WI38 (cell line): ENCODE measurements at regions not wholly inside any gene's neighbourhood (a gene's known extent, or its start where the extent isn't known, plus 50 kb on each side); places are given as distances from the start of the nearest gene placed in this dataset.

Experiments used
- H3K4me3 ChIP-seq: 2 replicates; pipeline ENCODE4 v1.5.1; 2011; ENCODE audit warnings: low read depth, mild to moderate bottlenecking, control low read depth, low read length
- TF ChIP-seq, protein P1 (sequence below): IDR thresholded peaks from 2 replicates; pipeline ENCODE4 v1.5.1; 2012; ENCODE audit warnings: low read depth, mild to moderate bottlenecking, control low read depth, low read length

DNA sequence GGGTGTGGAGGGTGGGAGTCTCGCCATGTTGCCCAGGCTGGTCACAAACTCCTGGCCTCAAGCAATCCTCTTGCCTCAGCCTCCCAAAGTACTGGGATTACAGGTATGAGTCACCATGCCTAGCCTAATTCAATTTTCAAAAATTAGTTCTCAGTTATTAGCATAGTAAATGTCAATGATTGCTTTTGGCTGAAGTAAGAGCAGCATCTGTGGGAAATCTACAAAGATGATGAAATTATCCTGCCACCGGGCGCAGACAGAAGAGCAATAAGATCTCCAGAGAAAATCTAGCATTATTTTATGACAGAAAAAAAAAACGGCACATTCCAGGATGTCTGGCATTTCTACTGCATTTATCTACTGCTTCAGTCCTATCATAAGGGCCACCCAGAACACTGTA is 97.9 kb upstream of the DAAM1 start:
- TF ChIP-seq, protein P1, sequence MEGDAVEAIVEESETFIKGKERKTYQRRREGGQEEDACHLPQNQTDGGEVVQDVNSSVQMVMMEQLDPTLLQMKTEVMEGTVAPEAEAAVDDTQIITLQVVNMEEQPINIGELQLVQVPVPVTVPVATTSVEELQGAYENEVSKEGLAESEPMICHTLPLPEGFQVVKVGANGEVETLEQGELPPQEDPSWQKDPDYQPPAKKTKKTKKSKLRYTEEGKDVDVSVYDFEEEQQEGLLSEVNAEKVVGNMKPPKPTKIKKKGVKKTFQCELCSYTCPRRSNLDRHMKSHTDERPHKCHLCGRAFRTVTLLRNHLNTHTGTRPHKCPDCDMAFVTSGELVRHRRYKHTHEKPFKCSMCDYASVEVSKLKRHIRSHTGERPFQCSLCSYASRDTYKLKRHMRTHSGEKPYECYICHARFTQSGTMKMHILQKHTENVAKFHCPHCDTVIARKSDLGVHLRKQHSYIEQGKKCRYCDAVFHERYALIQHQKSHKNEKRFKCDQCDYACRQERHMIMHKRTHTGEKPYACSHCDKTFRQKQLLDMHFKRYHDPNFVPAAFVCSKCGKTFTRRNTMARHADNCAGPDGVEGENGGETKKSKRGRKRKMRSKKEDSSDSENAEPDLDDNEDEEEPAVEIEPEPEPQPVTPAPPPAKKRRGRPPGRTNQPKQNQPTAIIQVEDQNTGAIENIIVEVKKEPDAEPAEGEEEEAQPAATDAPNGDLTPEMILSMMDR, result no peak
- H3K4me3 ChIP-seq, result no peak overlapping the region

DNA sequence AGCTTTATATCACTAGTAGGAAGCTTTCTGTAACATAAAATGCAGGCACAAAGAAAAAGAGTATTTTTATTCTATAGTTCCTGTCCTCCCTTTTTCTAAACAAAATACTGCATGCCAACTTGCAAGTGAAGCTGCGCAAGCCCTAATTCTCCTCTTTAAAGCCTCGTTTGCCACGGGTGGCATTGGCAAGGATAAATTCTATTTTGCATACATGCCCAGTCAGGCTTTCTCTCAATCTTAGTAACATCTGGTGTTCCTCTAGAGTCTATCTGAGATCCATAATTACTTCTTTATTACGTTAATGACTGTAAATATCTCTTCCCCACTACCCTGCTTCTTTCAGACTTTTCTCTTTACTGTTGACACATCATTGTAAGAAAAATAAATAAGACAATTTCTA is 97.1 kb upstream of the DAAM1 start:
- no peak overlapping the region for H3K4me3 ChIP-seq
- TF ChIP-seq, protein P1, result no peak

GRCh38 chr14:59091976-59092375 is 96.5 kb upstream of the DAAM1 start:
- TF ChIP-seq, protein P1, result no peak
- H3K4me3 ChIP-seq, result no peak overlapping the region

DNA sequence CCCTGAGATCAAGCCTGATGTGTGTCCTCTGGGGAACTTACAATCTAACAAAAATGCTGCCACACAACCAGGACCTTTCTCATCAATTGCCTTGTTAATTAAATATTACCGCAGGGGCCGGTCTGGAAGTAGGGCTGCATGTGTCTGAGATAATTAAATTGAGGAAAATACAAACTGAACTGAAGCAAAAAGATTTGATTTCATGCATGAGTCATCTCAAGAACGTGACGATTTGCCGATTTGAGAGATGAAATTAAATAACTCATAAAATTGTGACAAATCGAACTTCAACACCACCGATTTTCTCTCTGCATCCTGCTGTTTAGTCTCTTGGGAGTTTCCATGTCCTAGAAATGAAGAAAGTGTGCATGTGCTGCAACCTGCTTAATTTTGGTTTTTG is 94.6 kb upstream of the DAAM1 start:
- TF ChIP-seq, protein P1, result no peak

GRCh38 chr14:59096303-59096702 is 92.2 kb upstream of the DAAM1 start:
- TF ChIP-seq, protein P1, result no peak
- H3K4me3 ChIP-seq, result no peak overlapping the region

More for the DNA sequence above, 94.6 kb upstream of the DAAM1 start:
- no peak overlapping the region for H3K4me3 ChIP-seq

DNA sequence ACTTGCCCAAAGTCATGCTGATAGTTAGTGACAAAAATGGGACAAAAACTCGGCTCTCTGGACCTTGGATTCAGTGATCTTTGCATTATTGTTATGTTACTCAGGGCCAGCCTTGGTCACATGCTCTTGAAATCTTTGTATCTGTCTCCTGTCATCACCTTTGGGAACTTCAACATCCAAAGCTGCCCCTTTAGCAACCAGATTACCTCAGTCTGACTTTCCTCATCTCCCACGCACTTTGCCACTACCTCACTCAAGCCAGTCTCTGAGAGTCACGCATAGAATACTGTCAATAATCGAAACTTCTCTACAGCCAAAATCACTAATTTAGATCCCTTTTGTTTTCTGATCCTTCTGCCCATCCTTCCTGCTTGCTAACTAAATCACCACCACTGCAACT is 90.8 kb upstream of the DAAM1 start:
- H3K4me3 ChIP-seq, result no peak overlapping the region
- TF ChIP-seq, protein P1, result no peak

DNA sequence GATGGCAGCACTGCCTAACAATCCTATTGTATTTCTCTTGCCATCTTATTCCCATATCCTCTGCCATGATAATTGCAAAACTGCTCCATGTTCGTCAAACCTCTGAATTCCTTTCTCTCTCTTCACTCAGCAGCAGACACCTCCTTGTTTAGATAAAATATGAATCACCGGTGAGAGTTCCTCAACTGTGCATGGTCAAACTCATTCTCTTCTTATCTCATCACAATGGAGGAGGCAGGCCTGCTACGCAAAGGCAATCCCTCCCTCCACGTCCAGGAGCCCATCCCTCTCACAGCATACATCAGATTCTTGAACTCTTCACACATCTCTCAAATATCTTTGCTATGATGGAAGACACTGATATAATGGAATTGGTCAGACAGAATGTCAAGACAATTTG is 90.1 kb upstream of the DAAM1 start:
- no peak overlapping the region for H3K4me3 ChIP-seq
- TF ChIP-seq, protein P1, result no peak
